Superior temporal gyrus (tissue), 1 donor: ENCODE measurements at regions not wholly inside any gene's neighbourhood (a gene's known extent, or its start where the extent isn't known, plus 50 kb on each side); places are given as distances from the start of the nearest gene placed in this dataset.

Source experiments
- DNase-seq: peaks from one replicate; pipeline ENCODE4 v3.0.0-alpha.2; 2016; ENCODE audit errors: extremely low spot score

DNA sequence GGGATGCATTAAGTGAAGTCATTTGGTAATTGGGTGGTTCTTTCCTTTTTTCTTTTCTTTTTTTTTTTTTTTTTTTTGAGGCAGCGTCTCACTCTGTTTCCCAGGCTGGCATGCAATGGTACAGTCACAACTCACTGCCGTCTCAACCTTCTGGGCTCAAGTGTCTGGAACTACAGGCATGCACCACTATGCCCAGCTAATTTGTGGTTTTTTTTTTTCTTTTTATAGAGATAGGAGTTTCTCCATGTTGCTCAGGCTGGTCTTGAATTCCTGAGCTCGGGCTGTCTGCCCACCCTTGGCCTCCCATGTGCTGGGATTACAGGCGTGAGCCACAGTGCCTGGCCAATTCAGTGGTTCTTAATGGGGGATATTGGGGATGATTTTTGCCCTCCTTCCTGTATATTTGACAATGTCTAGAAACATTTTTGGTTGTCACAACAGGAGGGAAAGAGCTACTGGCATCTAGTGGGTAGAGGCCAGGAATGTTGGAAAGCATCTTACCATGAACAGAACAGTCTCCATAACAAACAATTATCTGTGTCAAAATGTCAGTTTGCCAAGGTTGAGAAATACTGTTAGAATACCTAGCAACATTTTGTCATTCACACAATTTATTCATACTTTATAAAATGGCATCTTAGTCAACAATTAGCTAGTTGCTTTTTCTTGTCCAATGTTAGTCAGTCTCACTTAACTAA lies 79.4 kb upstream of the CNTN3 start:
- DNase-seq, result no peak

DNA sequence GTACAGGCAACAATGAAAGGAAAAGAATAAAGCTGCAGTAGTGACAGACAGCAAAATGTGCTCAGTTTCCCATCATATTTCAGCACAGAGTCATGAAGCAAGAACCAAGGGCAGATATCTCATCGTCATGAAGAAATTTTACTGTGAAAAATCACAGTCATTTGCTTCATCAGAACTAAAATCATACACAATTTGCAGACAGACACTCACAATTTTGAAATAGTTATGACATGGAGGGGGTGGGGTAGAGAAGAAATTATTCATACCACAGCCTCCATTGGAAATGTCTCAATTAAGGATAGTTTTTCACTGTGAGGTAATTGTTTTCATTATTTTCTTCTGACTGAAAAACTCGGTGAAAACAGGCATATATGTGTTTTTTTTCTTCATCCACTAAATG lies 78.8 kb upstream of the CNTN3 start:
- DNase-seq, result no peak

DNA sequence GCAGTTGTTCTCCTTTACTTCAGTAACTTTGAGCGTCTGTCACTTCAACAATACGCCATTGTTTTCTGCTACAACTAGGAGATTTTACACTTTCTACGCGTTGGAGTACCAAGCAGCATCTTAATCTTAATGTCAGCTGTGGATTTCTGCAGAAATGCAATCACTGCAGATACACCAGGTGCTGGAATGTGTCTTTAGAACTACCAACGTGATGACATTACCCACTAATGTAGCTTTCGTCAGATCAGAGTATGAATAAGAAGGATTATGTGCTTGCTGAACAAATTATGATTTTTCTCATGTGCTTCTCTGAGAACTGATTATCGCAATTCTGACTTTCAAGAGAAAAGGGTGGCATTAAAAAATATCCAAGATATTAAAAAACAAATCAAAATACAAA lies 77.5 kb upstream of the CNTN3 start:
- DNase-seq, result no peak

DNA sequence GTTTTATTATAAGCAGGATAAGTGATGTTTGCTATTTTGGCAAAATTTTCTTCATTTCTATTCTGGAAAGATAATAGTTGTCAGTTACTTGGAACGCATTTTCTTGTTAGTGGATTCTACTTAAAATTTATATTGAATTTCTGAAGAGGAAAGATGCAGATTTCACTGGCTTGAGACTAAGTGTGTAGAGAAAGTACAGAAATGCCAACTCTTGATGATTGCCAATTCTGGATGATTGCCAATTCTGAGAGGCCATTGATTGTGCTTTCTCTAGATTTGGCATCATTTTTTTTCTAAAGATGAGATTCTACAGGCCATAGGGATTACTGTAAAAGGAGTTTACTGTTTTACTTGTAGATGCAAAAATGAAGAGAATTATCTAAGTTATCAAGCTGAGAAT lies 58.9 kb upstream of the CNTN3 start:
- DNase-seq, result no peak

DNA sequence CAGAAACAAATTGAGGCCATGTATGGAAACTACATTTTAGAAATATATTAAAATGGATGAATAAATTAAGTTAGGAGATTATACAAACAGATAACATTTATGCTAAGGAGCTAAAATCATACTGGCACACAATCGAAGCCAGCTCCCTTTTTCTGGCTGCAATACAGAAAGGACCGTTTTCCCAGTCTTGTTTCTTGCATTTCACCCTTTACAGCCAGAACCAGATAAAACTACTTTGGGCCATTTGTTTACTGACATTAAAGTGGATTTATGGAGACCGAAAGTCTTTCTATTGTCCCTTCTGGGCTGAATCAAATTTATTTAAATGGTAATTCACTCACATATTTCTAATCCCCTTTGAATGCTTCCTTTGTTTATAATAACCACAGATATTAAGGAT lies 50.1 kb upstream of the CNTN3 start:
- DNase-seq, result no peak
